Common myeloid progenitor, CD34-positive (primary cell): ENCODE measurements at regions not wholly inside any gene's neighbourhood (a gene's known extent, or its start where the extent isn't known, plus 50 kb on each side); places are given as distances from the start of the nearest gene placed in this dataset.

Experiments
- CTCF ChIA-PET: fragments of 350-600 bp; sonication (Branson Sonifier 250); formaldehyde crosslinking; loops from one replicate; lab custom pipeline; 2021; ENCODE audit warnings: antibody characterized with exemption; lab: Charles Lee
- POLR2A ChIA-PET: fragments of 350-600 bp; sonication (Branson Sonifier 250); formaldehyde crosslinking; loops from one replicate; lab custom pipeline; 2021; ENCODE audit warnings: antibody characterized with exemption; lab: Charles Lee
- DNase-seq, 3 donors: peaks; one replicate each; pipeline versions ENCODE4 v3.0.0 to v3.0.0-alpha.2; 2013
- H3K27ac ChIP-seq, 2 experiments: 1 replicate in 1 of 2; 2 replicates in 1 of 2; pipeline ENCODE4 v1.7.0; 2013; ENCODE audit warnings: inconsistent platforms in 2 of 2, low read length in 2 of 2, mild to moderate bottlenecking in 2 of 2, low read depth in 1 of 2, moderate library complexity in 1 of 2; ENCODE audit not compliant: severe bottlenecking in 2 of 2, insufficient read depth in 1 of 2, poor library complexity in 1 of 2
- H3K27me3 ChIP-seq, 5 experiments: replicated peaks in 2 of 5; 1 replicate in 3 of 5; 2 replicates in 2 of 5; pipeline versions ENCODE4 v1.6.1 to v1.7.0; 2013; ENCODE audit warnings: low read length in 4 of 5, mild to moderate bottlenecking in 2 of 5, moderate library complexity in 2 of 5, inconsistent platforms in 1 of 5; ENCODE audit not compliant: insufficient read depth in 5 of 5, control insufficient read depth in 4 of 5
- H3K36me3 ChIP-seq, 4 experiments: 1 replicate in 2 of 4; 2 replicates in 2 of 4; pipeline versions ENCODE4 v1.6.1 to v1.7.0; 2013; ENCODE audit warnings: low read length in 3 of 4, control low read depth in 1 of 4, mild to moderate bottlenecking in 1 of 4; ENCODE audit not compliant: control insufficient read depth in 4 of 4, insufficient read depth in 4 of 4
- H3K4me1 ChIP-seq, 4 experiments: 1 replicate in 3 of 4; 2 replicates in 1 of 4; pipeline versions ENCODE4 v1.6.1 to v1.7.1; 2013; ENCODE audit warnings: low read length in 3 of 4, mild to moderate bottlenecking in 3 of 4, control low read depth in 1 of 4, inconsistent platforms in 1 of 4, moderate library complexity in 1 of 4; ENCODE audit not compliant: control insufficient read depth in 4 of 4, insufficient read depth in 4 of 4; ENCODE audit errors: control extremely low read depth in 1 of 4
- H3K4me3 ChIP-seq, 7 experiments: 1 replicate in 4 of 7; 2 replicates in 3 of 7; pipeline versions ENCODE4 v1.5.1 to v1.7.0; 2013; ENCODE audit warnings: mild to moderate bottlenecking in 7 of 7, low read length in 6 of 7, moderate library complexity in 6 of 7, inconsistent platforms in 2 of 7, low read depth in 2 of 7, control low read depth in 1 of 7; ENCODE audit not compliant: insufficient read depth in 4 of 7, control insufficient read depth in 1 of 7; ENCODE audit errors: extremely low read depth in 1 of 7
- H3K9me3 ChIP-seq, 5 experiments: 1 replicate in 4 of 5; 2 replicates in 1 of 5; pipeline versions ENCODE4 v1.6.1 to v1.7.1; 2013; ENCODE audit warnings: low read length in 4 of 5, mild to moderate bottlenecking in 2 of 5, inconsistent platforms in 1 of 5, low read depth in 1 of 5, moderate library complexity in 1 of 5; ENCODE audit not compliant: control insufficient read depth in 4 of 5, insufficient read depth in 2 of 5; ENCODE audit errors: control extremely low read depth in 1 of 5
- WGBS: methylation state at CpG from one replicate; pipeline ENCODE4 v1.1.5; 2013; ENCODE audit not compliant: insufficient coverage; 5-methylcytosine and 5-hydroxymethylcytosine counted together

DNA sequence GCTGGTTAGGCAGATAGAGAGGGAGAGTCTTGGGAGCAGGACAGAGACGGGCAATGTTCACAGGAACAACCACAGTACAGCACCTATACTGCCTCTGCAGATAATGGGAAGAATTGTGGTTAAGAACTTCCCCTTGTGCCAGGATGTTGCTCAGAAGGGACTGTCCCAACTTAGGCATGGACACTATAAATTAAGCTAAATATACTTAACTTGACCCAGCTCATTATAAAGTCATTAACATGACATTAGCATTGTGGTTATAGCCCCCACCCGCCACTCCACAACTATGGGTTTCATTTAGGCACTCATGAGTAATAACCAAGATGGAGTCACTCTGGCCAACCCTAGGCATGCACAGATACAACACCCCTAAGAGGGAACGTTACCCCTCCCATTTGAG, 310.9 kb upstream of the NRG3 start:
- Histone ChIP-seq H3K27me3 (no peaks in the 10 kb centered on the region), H3K27ac (no peak overlapping the region), H3K4me3 (no peak overlapping the region), H3K9me3 (peaks cover 0 to 2% (median 0%) of the 10 kb centered on the region in 5 experiments), H3K36me3 (no peaks in the 10 kb centered on the region), H3K4me1 (peaks cover 0 to 8% (median under 1%) of the 10 kb centered on the region in 4 experiments)
- CTCF ChIA-PET: no interaction called here
- WGBS: 0% methylated on average over 1 of the region's 3 CpGs
- POLR2A ChIA-PET: no interaction called here
- no peak for DNase-seq

DNA sequence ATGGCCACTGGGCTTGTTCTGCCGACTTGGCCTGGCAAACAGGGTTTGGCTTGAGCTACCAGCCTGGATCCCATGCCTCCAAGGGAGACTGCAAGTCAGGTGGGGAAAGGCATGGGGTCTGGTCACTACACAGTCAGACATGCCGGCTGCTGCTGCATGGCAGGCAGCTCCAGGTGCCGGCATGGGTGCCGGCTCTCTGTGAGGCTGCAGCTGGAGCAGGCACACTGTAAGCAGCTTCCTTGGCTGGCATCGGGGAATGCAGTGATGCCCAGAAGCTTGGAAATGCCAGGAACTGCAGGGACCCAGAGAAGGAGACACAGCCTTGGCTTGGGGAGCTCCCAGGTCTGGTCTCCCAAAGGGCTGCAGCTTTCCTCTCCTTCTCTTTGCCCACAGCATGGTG, 305.5 kb upstream of the NRG3 start:
- POLR2A ChIA-PET: no interaction called here
- H3K4me1 ChIP-seq: peaks cover 0 to under 1% (median 0%) of the 10 kb centered on the region in 4 experiments
- H3K36me3 ChIP-seq: no peaks in the 10 kb centered on the region
- CTCF ChIA-PET: no interaction called here
- H3K4me3 ChIP-seq: no peak overlapping the region
- no peak for DNase-seq
- peaks cover 0 to 2% (median 0%) of the 10 kb centered on the region in 5 experiments for H3K9me3 ChIP-seq
- no peak overlapping the region for H3K27ac ChIP-seq
- 92% methylated on average over 2 of the region's 5 CpGs for WGBS
- no peaks in the 10 kb centered on the region for H3K27me3 ChIP-seq

DNA sequence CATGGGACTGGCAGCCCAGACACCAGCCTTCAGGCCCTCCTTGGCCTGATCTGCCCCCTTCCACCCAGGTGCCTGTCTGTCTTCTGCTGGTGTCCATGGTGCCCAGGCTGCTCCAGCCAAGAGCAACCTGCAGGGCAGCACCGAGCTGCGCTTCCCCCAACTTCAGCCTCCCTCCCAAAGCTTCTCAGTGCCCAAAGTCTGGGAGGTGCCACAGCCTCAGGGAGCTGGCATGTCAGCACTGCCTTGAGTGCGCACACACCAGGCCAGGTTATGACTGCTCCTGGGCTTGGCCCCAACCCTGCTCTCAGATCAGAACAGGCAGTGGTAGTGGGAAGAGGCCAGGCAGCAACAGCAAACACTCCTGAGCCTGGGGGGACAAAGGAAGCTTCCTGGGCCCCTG, 304.6 kb upstream of the NRG3 start:
- Histone ChIP-seq H3K4me3 (no peak overlapping the region), H3K36me3 (no peaks in the 10 kb centered on the region), H3K4me1 (no peaks in the 10 kb centered on the region), H3K27ac (no peak overlapping the region), H3K27me3 (no peaks in the 10 kb centered on the region), H3K9me3 (peaks cover 0 to 2% (median 0%) of the 10 kb centered on the region in 5 experiments)
- ChIA-PET CTCF (no interaction called here), POLR2A (no interaction called here)
- no peak for DNase-seq
- 100% methylated on average over 3 of the region's 3 CpGs for WGBS

DNA sequence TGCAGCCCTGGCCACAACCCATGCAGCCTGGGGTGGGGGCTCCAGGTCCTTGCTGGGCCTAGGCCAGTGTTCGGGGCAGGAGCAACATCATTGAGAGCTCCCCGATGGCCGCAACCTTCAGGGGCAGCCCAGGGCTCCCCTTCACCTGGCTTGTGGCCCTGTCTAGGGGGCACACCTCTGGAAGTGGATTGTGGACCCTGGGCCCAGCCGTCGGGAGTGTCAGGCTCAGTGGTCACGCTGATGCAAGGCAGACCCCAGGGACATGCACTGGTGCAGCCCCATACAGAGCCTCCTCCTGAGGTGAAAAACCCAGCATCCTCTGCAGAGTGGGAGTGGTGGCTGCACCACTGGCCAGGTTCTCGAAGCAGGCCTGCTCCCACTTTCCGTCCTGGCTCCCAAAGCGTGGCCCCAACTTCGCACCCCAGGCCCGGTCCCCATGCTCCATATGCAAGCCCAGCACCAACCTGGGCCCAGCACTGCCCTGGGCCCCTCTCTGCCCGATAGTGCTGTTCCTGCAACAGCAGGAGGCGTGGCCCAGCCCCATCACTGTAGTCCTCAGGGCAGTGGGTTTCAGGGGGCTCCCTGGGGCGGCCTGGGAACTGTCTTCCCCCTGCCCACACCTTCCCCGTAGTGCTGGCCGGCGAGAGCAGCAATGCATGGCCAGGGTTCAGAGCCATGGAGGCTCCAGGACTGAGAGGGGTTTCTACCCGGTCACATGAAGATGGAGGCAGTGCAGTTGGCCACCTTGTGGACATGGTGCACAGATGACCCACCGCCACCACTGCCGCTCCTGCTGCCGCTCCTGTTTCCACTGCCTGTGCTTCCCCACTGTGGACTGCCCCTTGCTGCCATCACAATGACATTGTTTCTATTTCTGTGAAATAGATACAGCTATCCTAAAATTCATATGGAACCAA, 303.9 kb upstream of the NRG3 start:
- Histone ChIP-seq H3K27ac (no peak overlapping the region), H3K4me1 (no peaks in the 10 kb centered on the region), H3K36me3 (no peaks in the 10 kb centered on the region), H3K27me3 (no peaks in the 10 kb centered on the region), H3K4me3 (no peak overlapping the region), H3K9me3 (peaks cover 0 to 2% (median 0%) of the 10 kb centered on the region in 5 experiments)
- DNase-seq: no peak
- ChIA-PET CTCF (no interaction called here), POLR2A (no interaction called here)
- WGBS: 95% methylated on average over 21 of the region's 21 CpGs

DNA sequence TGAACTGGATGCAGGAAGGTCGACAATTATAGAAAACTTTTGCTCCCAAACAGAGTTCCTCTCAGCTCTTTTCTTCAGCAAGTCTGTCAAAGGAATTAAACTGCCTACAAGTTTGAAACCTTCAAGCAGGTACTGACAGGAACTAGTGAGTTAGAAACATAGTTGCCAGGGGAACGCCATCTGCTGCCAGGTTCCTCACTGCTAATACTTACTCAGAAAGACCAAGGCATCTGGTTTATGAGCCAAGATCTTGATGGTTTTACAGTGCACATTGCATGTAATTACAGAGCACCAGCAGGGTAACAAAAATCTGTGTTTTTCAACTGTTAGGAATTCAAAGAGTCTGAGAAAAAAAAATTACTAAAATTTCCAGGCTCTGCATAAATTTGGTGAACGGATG, 300.0 kb upstream of the NRG3 start:
- DNase-seq: no peak
- 81% methylated on average over 2 of the region's 3 CpGs for WGBS
- peaks cover 0 to 2% (median 0%) of the 10 kb centered on the region in 5 experiments for H3K9me3 ChIP-seq
- CTCF ChIA-PET: no interaction called here
- H3K4me3 ChIP-seq: no peak overlapping the region
- H3K4me1 ChIP-seq: no peaks in the 10 kb centered on the region
- no peaks in the 10 kb centered on the region for H3K27me3 ChIP-seq
- no peaks in the 10 kb centered on the region for H3K36me3 ChIP-seq
- no peak overlapping the region for H3K27ac ChIP-seq
- POLR2A ChIA-PET: no interaction called here

DNA sequence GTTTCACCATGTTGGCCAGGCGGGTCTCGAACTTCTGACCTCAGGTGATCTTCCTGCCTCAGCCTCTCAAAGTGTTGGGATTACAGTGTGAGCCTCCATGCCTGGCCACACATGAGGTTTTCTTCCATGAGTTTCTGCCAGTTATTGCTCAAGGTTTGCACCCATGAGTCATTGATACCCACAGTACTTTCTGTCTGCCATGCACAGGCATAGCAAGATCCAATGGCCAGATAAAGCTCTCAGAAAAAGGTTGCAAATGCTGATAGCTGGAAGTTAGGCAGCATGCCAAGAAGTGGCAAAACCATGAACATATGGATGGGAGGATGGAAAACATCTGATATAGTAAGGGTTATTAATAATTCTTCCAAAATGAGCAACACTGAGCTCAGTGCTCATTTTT, 298.7 kb upstream of the NRG3 start:
- POLR2A ChIA-PET: no interaction called here
- DNase-seq: no peak
- Histone ChIP-seq H3K9me3 (peaks cover 0 to 2% (median 0%) of the 10 kb centered on the region in 5 experiments), H3K27me3 (no peaks in the 10 kb centered on the region), H3K4me1 (no peaks in the 10 kb centered on the region), H3K36me3 (no peaks in the 10 kb centered on the region), H3K27ac (no peak overlapping the region), H3K4me3 (no peak overlapping the region)
- CTCF ChIA-PET: no interaction called here
- WGBS: 100% methylated on average over 2 of the region's 2 CpGs

DNA sequence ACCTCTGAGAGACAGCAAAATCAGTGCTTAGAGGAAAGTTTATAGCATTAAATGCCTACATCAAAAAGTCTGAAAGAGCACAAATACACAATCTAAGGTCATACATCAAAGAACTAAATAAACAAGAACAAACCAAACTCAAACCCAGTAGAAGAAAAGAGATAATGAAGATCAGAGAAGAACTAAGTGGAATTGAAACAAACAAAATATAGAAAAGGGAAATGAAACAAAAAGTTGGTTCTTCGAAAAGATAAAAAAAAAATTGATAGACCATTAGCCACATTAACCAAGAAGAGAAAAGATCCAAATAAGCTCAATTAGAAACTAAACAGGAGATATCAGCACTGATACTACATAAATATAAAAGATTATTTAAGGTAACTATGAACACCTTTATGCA, 280.0 kb upstream of the NRG3 start:
- no CpG with 5 or more reads among the region's 1 CpG for WGBS
- Histone ChIP-seq H3K9me3 (peaks cover 0 to 10% (median 0%) of the 10 kb centered on the region in 5 experiments), H3K36me3 (no peaks in the 10 kb centered on the region), H3K27me3 (no peaks in the 10 kb centered on the region), H3K4me1 (no peaks in the 10 kb centered on the region), H3K4me3 (no peak overlapping the region), H3K27ac (no peak overlapping the region)
- POLR2A ChIA-PET: no interaction called here
- DNase-seq: no peak
- CTCF ChIA-PET: no interaction called here
